ENCODE measurements at regions not wholly inside any gene's neighbourhood (a gene's known extent, or its start where the extent isn't known, plus 50 kb on each side); places are given as distances from the start of the nearest gene placed in this dataset.

DNA sequence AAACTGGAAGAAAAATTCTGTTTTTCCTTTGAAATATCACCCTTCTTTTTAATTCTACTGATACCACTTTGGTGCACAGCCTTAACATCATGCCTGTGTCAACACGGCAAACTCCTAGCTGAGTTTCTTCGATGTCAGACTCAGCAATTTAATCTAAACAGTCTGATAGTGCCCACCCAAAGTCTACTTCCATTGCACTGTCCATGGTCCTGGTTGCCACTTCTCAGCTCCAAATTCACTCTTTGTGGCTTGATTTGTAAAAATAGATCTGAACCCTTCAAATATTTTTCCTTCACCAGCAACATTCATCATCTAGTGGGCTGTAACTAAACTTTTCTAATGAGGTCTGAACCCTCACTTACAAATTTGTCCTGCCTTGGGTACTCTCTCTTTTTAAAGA lies 107.8 kb downstream of the NUDT12 start:
- FAIRE-seq (no peak), DNase-seq (peak in 1 of 5 donors; percentile 40)
- no peaks in the 10 kb centered on the region for H3K9me3 ChIP-seq (ENCODE audit: control insufficient read depth in 2 of 3, insufficient read depth in 1 of 3, low read length in 3 of 3)
- H3K9ac ChIP-seq (ENCODE audit: low read length in 3 of 3), result no peak overlapping the region
- H3K27me3 ChIP-seq (ENCODE audit: control insufficient read depth, insufficient read depth, low read length), result no peaks in the 10 kb centered on the region
- no peaks in the 10 kb centered on the region for H3K4me1 ChIP-seq (ENCODE audit: control insufficient read depth in 2 of 3, insufficient read depth in 2 of 3, low read depth in 1 of 3, low read length in 3 of 3)
- TF ChIP-seq, protein P1, sequence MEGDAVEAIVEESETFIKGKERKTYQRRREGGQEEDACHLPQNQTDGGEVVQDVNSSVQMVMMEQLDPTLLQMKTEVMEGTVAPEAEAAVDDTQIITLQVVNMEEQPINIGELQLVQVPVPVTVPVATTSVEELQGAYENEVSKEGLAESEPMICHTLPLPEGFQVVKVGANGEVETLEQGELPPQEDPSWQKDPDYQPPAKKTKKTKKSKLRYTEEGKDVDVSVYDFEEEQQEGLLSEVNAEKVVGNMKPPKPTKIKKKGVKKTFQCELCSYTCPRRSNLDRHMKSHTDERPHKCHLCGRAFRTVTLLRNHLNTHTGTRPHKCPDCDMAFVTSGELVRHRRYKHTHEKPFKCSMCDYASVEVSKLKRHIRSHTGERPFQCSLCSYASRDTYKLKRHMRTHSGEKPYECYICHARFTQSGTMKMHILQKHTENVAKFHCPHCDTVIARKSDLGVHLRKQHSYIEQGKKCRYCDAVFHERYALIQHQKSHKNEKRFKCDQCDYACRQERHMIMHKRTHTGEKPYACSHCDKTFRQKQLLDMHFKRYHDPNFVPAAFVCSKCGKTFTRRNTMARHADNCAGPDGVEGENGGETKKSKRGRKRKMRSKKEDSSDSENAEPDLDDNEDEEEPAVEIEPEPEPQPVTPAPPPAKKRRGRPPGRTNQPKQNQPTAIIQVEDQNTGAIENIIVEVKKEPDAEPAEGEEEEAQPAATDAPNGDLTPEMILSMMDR (IDR thresholded peaks at IDR 0.05; ENCODE audit: borderline replicate concordance, extremely low read depth, insufficient read depth), result no peak
- H3K4me3 ChIP-seq (ENCODE audit: low read length in 3 of 3), result no peak overlapping the region
- intact Hi-C loops (cut with DNase I), result no loop called here
- H3K27ac ChIP-seq (ENCODE audit: low read depth in 2 of 2, low read length in 2 of 2), result no peak overlapping the region
- no peaks in the 10 kb centered on the region for H3K36me3 ChIP-seq (ENCODE audit: control insufficient read depth in 2 of 3, insufficient read depth in 3 of 3, low read length in 3 of 3)

DNA sequence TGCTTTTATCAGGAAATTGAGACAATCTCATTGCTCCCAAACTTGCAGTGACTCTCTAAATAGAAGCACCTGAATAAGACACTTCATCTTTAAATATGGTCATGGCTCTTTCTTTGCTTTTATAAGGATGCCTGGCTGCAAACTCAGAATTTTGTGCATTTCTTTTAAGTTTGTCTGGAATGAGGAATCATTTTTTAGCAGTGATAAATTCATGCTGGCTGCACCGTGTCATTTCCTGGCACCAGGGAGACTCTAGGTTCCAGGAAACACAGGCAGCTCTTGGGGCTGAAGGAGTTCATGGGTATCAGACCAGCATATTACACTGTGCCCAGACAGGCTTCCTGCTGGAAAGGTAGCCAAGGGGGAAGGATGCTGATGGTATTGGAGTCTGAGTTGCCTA lies 109.9 kb downstream of the NUDT12 start:
- no peak for FAIRE-seq
- intact Hi-C loops (cut with DNase I), result no loop called here
- H3K4me3 ChIP-seq (ENCODE audit: low read length in 3 of 3), result no peak overlapping the region
- H3K36me3 ChIP-seq (ENCODE audit: control insufficient read depth in 2 of 3, insufficient read depth in 3 of 3, low read length in 3 of 3), result no peaks in the 10 kb centered on the region
- no peaks in the 10 kb centered on the region for H3K27me3 ChIP-seq (ENCODE audit: control insufficient read depth, insufficient read depth, low read length)
- no peak overlapping the region for H3K27ac ChIP-seq (ENCODE audit: low read depth in 2 of 2, low read length in 2 of 2)
- H3K9me3 ChIP-seq (ENCODE audit: control insufficient read depth in 2 of 3, insufficient read depth in 1 of 3, low read length in 3 of 3), result no peaks in the 10 kb centered on the region
- DNase-seq, result no peak
- TF ChIP-seq, protein P1 (IDR thresholded peaks at IDR 0.05; ENCODE audit: borderline replicate concordance, extremely low read depth, insufficient read depth), result no peak
- H3K9ac ChIP-seq (ENCODE audit: low read length in 3 of 3), result no peak overlapping the region
- H3K4me1 ChIP-seq (ENCODE audit: control insufficient read depth in 2 of 3, insufficient read depth in 2 of 3, low read depth in 1 of 3, low read length in 3 of 3), result no peaks in the 10 kb centered on the region

DNA sequence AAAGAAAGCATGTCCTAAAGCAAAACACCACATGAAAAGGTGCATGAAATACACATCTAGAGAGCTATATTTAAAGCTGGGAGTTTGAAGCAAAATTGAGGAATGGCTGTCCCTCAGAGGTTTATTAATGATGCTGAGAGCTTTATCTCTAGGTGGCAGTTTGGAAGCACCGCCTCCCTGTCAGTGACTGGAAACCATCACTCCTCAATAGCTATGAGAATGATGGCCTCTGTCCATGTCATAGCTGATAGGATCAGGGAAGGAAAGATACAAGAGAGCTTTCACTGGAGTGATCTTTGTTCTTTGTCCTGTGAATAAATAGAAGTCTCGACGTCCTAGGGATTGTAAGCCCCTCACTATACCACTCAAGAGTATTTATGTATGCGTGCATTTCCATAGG lies 110.5 kb downstream of the NUDT12 start:
- FAIRE-seq, result no peak
- Histone ChIP-seq H3K4me3 (ENCODE audit: low read length in 3 of 3) (no peak overlapping the region), H3K9me3 (ENCODE audit: control insufficient read depth in 2 of 3, insufficient read depth in 1 of 3, low read length in 3 of 3) (no peaks in the 10 kb centered on the region), H3K36me3 (ENCODE audit: control insufficient read depth in 2 of 3, insufficient read depth in 3 of 3, low read length in 3 of 3) (no peaks in the 10 kb centered on the region), H3K27ac (ENCODE audit: low read depth in 2 of 2, low read length in 2 of 2) (no peak overlapping the region), H3K9ac (ENCODE audit: low read length in 3 of 3) (no peak overlapping the region), H3K4me1 (ENCODE audit: control insufficient read depth in 2 of 3, insufficient read depth in 2 of 3, low read depth in 1 of 3, low read length in 3 of 3) (no peaks in the 10 kb centered on the region), H3K27me3 (ENCODE audit: control insufficient read depth, insufficient read depth, low read length) (no peaks in the 10 kb centered on the region)
- TF ChIP-seq, protein P1 (IDR thresholded peaks at IDR 0.05; ENCODE audit: borderline replicate concordance, extremely low read depth, insufficient read depth), result no peak
- intact Hi-C loops (cut with DNase I), result no loop called here
- DNase-seq, result no peak

DNA sequence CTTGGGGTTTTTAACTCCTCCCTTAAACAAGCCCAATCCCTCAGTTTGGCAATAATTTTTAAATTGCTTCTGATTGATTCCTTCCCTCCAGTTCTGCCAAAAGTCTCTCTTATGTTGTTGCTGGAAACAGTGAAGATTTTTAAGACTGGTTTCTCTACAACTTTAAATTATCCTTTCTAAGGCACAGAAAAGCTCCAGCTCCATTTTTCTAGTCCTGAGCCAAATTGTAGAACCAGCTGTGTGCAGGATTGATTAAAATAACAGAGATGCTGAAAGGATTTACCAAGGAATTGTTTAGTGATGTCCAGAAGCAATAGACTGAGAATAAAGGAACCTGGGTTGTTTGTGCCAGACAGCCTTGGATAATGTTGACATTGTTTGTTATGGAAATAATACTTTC lies 111.3 kb downstream of the NUDT12 start:
- TF ChIP-seq, protein P1 (IDR thresholded peaks at IDR 0.05; ENCODE audit: borderline replicate concordance, extremely low read depth, insufficient read depth), result no peak
- intact Hi-C loops (cut with DNase I), result no loop called here
- FAIRE-seq (no peak), DNase-seq (no peak)
- H3K27me3 ChIP-seq (ENCODE audit: control insufficient read depth, insufficient read depth, low read length), result no peaks in the 10 kb centered on the region
- H3K27ac ChIP-seq (ENCODE audit: low read depth in 2 of 2, low read length in 2 of 2), result no peak overlapping the region
- H3K4me1 ChIP-seq (ENCODE audit: control insufficient read depth in 2 of 3, insufficient read depth in 2 of 3, low read depth in 1 of 3, low read length in 3 of 3), result no peaks in the 10 kb centered on the region
- no peak overlapping the region for H3K9ac ChIP-seq (ENCODE audit: low read length in 3 of 3)
- no peaks in the 10 kb centered on the region for H3K9me3 ChIP-seq (ENCODE audit: control insufficient read depth in 2 of 3, insufficient read depth in 1 of 3, low read length in 3 of 3)
- no peaks in the 10 kb centered on the region for H3K36me3 ChIP-seq (ENCODE audit: control insufficient read depth in 2 of 3, insufficient read depth in 3 of 3, low read length in 3 of 3)
- no peak overlapping the region for H3K4me3 ChIP-seq (ENCODE audit: low read length in 3 of 3)
